ENCODE measurements at regions not wholly inside any gene's neighbourhood (a gene's known extent, or its start where the extent isn't known, plus 50 kb on each side); places are given as distances from the start of the nearest gene placed in this dataset.
"Not testable (repeated sequence)": the region's sequence is repeated elsewhere in the genome, so short reads cannot be mapped to it uniquely, and the experiment has no call there.

- DNase-seq (ENCODE audit: low spot score), result no peak
Measured at GRCh38 chr4:77510367-77510766, 95.3 kb upstream of the CXCL13 start.

DNA sequence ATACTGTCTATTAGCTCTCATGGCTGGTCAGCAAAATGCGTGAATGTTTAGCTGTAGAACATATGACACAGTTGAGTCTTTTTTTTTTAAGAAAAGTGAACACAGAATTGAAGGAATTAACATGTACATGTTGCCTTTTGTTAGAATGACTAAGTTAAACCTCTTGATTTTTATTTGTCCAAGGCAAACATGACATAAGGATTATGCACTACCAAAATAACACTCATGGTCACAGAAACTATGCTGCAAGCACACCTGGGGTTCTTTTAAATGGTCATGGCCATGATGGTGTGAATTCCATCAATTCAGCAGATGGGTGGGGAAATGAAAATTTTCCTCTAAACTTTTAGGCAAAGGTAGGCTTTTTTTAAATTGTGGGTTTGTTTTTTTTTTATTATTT lies 80.1 kb upstream of the CXCL13 start:
- no peak for DNase-seq (ENCODE audit: low spot score)

DNA sequence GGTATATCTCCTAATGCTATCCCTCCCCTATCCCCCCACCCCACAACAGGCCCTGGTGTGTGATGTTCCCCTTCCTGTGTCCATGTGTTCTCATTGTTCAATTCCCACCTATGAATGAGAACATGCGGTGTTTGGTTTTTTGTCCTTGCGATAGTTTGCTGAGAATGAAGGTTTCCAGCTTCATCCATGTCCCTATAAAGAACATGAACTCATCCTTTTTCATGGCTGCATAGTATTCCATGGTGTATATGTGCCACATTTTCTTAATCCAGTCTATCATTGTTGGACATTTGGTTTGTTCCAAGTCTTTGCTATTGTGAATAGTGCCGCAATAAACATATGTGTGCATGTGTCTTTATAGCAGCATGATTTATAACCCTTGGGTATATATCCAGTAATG lies 77.7 kb upstream of the CXCL13 start:
- DNase-seq (ENCODE audit: low spot score), result not testable (repeated sequence)

DNA sequence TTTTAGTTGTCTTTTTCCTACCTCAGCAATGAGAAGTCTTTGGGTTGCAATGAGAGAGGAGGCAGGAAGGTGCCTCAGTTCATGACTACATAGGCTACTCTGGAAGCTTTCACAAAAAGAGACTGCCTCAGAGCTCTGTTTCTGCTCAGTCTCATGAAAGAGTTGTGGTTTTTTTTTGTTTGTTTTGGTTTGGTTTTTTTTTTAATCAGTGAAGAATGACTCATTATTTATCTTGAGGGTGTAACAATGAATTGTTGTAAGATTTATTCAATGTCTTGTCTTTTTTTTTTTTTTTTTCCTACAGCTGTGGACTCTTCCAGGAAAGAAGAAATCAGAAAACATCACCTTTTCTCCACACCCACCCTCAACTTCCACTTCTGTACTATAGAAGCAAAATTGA lies 67.5 kb upstream of the CXCL13 start:
- peak; percentile 68 for DNase-seq (ENCODE audit: low spot score)

DNA sequence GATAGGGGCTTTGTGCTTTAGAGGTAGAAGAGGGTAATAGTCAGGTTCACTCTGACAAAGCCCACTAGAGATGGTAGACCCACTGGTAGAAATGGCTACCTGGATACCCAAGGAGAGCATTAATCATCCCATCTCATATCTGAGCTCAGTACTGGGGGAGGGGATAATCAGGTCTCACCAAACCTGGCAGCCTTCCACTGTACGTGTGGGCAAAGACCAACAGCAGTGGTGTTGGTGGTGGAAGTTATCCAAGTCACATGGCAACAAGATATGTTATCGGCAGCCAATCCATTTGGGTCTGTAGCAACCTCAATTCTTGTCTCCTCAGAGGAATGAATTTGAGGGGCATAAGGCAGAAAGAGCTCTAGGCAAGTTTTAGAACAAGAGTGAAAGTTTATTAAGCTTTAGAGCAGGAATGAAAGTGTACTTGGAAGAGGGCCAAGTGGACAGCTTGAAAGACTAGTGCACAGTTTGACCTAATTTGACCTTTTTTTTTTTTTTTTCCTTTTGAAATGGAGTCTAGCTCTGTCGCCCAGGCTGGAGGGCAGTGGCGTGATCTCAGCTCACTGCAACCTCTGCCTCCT lies 67.0 kb upstream of the CXCL13 start:
- no peak for DNase-seq (ENCODE audit: low spot score)

All from COLO829 (cell line).